NCI-H2107 treated with DMSO at 0.1 percent for 48 hours (cell line): ENCODE measurements at regions not wholly inside any gene's neighbourhood (a gene's known extent, or its start where the extent isn't known, plus 50 kb on each side); places are given as distances from the start of the nearest gene placed in this dataset.
"Not testable (repeated sequence)": the region's sequence is repeated elsewhere in the genome, so short reads cannot be mapped to it uniquely, and the experiment has no call there.

Experiments
- DNase-seq: peaks from one replicate; lab custom pipeline; 2025; ENCODE audit not compliant: unreplicated experiment; lab: John Stamatoyannopoulos, UW

- no peak for DNase-seq
Observed at GRCh38 chr9:110011628-110012320, 196.2 kb downstream of the C9orf152 start.

GRCh38 chr9:110013064-110013463 lies 194.9 kb downstream of the C9orf152 start:
- no peak for DNase-seq

GRCh38 chr9:110015759-110016158 lies 192.2 kb downstream of the C9orf152 start:
- DNase-seq = peak; percentile 35

- no peak for DNase-seq
Observed at GRCh38 chr9:110016340-110016739, 191.6 kb downstream of the C9orf152 start.

- DNase-seq = not testable (repeated sequence)
Observed at GRCh38 chr9:110020216-110020615, 187.7 kb downstream of the C9orf152 start.

- DNase-seq = no peak
Observed at GRCh38 chr9:110021891-110022290, 186.1 kb downstream of the C9orf152 start.

GRCh38 chr9:110023221-110023620 lies 184.7 kb downstream of the C9orf152 start:
- not testable (repeated sequence) for DNase-seq

GRCh38 chr9:110025551-110026170 lies 182.3 kb downstream of the C9orf152 start:
- DNase-seq = no peak

GRCh38 chr9:110027671-110028081 lies 180.3 kb downstream of the C9orf152 start:
- DNase-seq = no peak

GRCh38 chr9:110028271-110028670 lies 179.7 kb downstream of the C9orf152 start:
- no peak for DNase-seq

- DNase-seq = no peak
Observed at GRCh38 chr9:110028676-110029075, 179.3 kb downstream of the C9orf152 start.

- no peak for DNase-seq
Observed at GRCh38 chr9:110029429-110029955, 178.5 kb downstream of the C9orf152 start.

GRCh38 chr9:110029956-110030480 lies 177.9 kb downstream of the C9orf152 start:
- DNase-seq = no peak

GRCh38 chr9:110030632-110031031 lies 177.3 kb downstream of the C9orf152 start:
- no peak for DNase-seq

GRCh38 chr9:110031511-110032173 lies 176.3 kb downstream of the C9orf152 start:
- DNase-seq = no peak

GRCh38 chr9:110032532-110032931 lies 175.4 kb downstream of the C9orf152 start:
- DNase-seq = not testable (repeated sequence)

GRCh38 chr9:110033869-110034268 lies 174.1 kb downstream of the C9orf152 start:
- no peak for DNase-seq

GRCh38 chr9:110036286-110036685 lies 171.7 kb downstream of the C9orf152 start:
- DNase-seq = no peak

- DNase-seq = no peak
Observed at GRCh38 chr9:110040788-110041187, 167.2 kb downstream of the C9orf152 start.

GRCh38 chr9:110041452-110041851 lies 166.5 kb downstream of the C9orf152 start:
- no peak for DNase-seq

GRCh38 chr9:110047232-110047954 lies 160.6 kb downstream of the C9orf152 start:
- no peak for DNase-seq
